ENCODE measurements at regions not wholly inside any gene's neighbourhood (a gene's known extent, or its start where the extent isn't known, plus 50 kb on each side); places are given as distances from the start of the nearest gene placed in this dataset.
A peak's percentile ranks its signal among the peaks of the same experiment; 100 is the strongest.

DNA sequence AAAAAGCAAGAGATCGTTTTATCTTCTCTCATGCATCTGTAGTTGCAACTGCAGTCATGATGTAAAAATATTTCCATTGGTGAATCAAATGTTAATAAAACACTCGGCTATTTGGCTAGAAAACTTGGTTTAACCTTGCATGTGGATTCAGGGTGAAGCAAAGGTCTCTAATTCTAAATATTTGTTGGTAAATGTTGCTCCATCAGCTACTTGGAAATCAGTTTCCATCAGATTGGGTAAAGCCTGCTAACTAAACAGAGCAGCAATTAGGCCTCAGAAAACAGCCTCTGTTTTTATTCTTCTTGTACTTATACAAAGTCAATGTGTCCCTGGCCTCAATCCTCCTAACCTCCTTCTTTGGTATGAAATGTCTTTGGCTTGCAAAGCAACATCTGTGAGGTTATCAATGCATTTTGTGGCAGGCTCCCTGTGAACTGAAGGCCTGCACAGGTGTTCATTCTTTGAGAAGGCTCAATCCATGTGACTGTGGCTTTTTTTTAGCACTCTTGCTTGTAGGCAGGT is 312.3 kb downstream of the WDR72 start:
- CTCF ChIA-PET: no interaction called here
- FAIRE-seq: no peak
- ATAC-seq: no peak
- no peaks in the 10 kb centered on the region for H3K9me3 ChIP-seq
- no peak overlapping the region for H3K27ac ChIP-seq
- TF ChIP-seq HMGXB4 (CRISPR knock-in tag; IDR thresholded peaks at IDR 0.05; ENCODE audit: borderline replicate concordance): no peak
- no peak for TF ChIP-seq HOXA7 (CRISPR knock-in tag; IDR thresholded peaks at IDR 0.05)
- TF ChIP-seq ATOH8 (CRISPR knock-in tag; IDR thresholded peaks at IDR 0.05; ENCODE audit: low read depth): no peak
- no peak for TF ChIP-seq POLR2A (IDR thresholded peaks at IDR 0.05; ENCODE audit: low read length)
- no peak for TF ChIP-seq TFCP2L1 (CRISPR knock-in tag; IDR thresholded peaks at IDR 0.05)
- TF ChIP-seq EHMT2 (IDR thresholded peaks at IDR 0.05; ENCODE audit: low read depth): no peak
- TF ChIP-seq EHF (CRISPR knock-in tag; IDR thresholded peaks at IDR 0.05): no peak
- TF ChIP-seq BHLHE40 (IDR thresholded peaks at IDR 0.05; ENCODE audit: low read depth, low read length): no peak
- TF ChIP-seq ZFP36 (IDR thresholded peaks at IDR 0.05; ENCODE audit: borderline replicate concordance, partially characterized antibody): no peak
- TF ChIP-seq EP300 (IDR thresholded peaks at IDR 0.05): no peak
- TF ChIP-seq ZNF302 (CRISPR knock-in tag; IDR thresholded peaks at IDR 0.05): no peak
- no peak for TF ChIP-seq ESRRA (IDR thresholded peaks at IDR 0.05; ENCODE audit: borderline replicate concordance, low read length)
- no peak for TF ChIP-seq ZC3H11A (IDR thresholded peaks at IDR 0.05)
- no peak for TF ChIP-seq MAZ (IDR thresholded peaks at IDR 0.05; ENCODE audit: borderline replicate concordance, low read depth, low read length)
- no peak for TF ChIP-seq JUN (IDR thresholded peaks at IDR 0.05)
- no peak for TF ChIP-seq FOSB (CRISPR knock-in tag; IDR thresholded peaks at IDR 0.05)
- DNase-seq (ENCODE audit: low read depth in 1 of 2, low spot score in 1 of 2): no peak
- no peaks in the 10 kb centered on the region for H3K4me1 ChIP-seq
- H3K4me3 ChIP-seq: no peak overlapping the region
- H3K4me2 ChIP-seq: no peak overlapping the region
- WGBS (ENCODE audit: missing lambda C conversion rate): 58% methylated on average over 2 of the region's 2 CpGs
- POLR2A ChIA-PET: no interaction called here

DNA sequence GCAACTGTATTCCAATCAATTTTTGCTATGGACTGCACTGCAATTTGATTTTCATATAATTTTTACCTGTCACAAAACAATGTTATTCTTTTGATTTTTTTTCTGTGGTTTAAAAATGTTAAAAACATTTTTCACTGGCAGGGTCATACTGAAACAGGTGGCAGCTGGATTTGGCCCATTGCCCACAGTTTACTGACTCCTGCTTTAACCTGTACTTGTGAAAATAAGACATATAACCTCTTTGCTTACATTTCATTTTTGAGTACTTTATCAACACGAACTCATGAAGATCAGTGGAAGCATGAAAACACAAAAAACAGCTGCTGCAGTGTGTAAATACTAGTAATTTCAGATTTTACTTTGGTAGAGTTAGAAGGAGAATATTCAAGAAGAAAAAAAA is 313.1 kb downstream of the WDR72 start:
- H3K4me3 ChIP-seq: no peak overlapping the region
- TF ChIP-seq SREBF2 (IDR thresholded peaks at IDR 0.05) (no peak), CBX8 (IDR thresholded peaks at IDR 0.05) (no peak), RCOR1 (IDR thresholded peaks at IDR 0.05; ENCODE audit: low read depth, low read length) (no peak), MAFK (IDR thresholded peaks at IDR 0.05; ENCODE audit: partially characterized antibody) (no peak), FOXS1 (CRISPR knock-in tag; IDR thresholded peaks at IDR 0.05) (no peak), CEBPB (IDR thresholded peaks at IDR 0.05) (no peak), RAD21 (conservative IDR thresholded peaks at IDR 0.05 in 1 of 2, IDR thresholded peaks at IDR 0.05 in 1 of 2) (no peak), BHLHE40 (IDR thresholded peaks at IDR 0.05; ENCODE audit: low read depth, low read length) (no peak), SMC3 (IDR thresholded peaks at IDR 0.05) (no peak), PHF8 (IDR thresholded peaks at IDR 0.05; ENCODE audit: borderline replicate concordance, low read depth) (no peak), CHD4 (IDR thresholded peaks at IDR 0.05; ENCODE audit: borderline replicate concordance) (no peak), NFE2L2 (conservative IDR thresholded peaks at IDR 0.05; ENCODE audit: low read length) (no peak)
- TF ChIP-seq, protein P1, sequence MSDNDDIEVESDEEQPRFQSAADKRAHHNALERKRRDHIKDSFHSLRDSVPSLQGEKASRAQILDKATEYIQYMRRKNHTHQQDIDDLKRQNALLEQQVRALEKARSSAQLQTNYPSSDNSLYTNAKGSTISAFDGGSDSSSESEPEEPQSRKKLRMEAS (IDR thresholded peaks at IDR 0.05): no peak
- no peak overlapping the region for H3K4me2 ChIP-seq
- DNase-seq (ENCODE audit: low read depth in 1 of 2, low spot score in 1 of 2): no peak
- H3K9me3 ChIP-seq: no peaks in the 10 kb centered on the region
- POLR2A ChIA-PET: no interaction called here
- H3K4me1 ChIP-seq: no peaks in the 10 kb centered on the region
- H3K27ac ChIP-seq: no peak overlapping the region
- no peak for ATAC-seq
- FAIRE-seq: peak; percentile 80
- CTCF ChIA-PET: interaction anchor here (0.5 kb wide), 1 partner anchor 1569 kb away, joined by 3 read pairs; no protein-coding TSS in a partner anchor
- 9% methylated on average over 1 of the region's 1 CpG for WGBS (ENCODE audit: missing lambda C conversion rate)
